Tibial nerve (tissue), 4 donors: ENCODE measurements at regions not wholly inside any gene's neighbourhood (a gene's known extent, or its start where the extent isn't known, plus 50 kb on each side); places are given as distances from the start of the nearest gene placed in this dataset.

Experiments used
- DNase-seq, 2 donors: peaks; one replicate each; pipeline ENCODE4 v3.0.0-alpha.2; 2019; ENCODE audit warnings: low spot score in 2 of 2
- H3K27ac ChIP-seq, 4 donors: fragments of 200-600 bp; sonication (generic) in 3 of 4; one replicate each; pipeline ENCODE4 v1.5.1; 2017 to 2019; ENCODE audit warnings: mild to moderate bottlenecking in 1 of 4
- H3K27me3 ChIP-seq, 2 donors: fragments of 200-600 bp; sonication (generic) in 1 of 2; one replicate each; pipeline versions ENCODE4 v1.5.1 to v1.6.0; 2017 to 2019
- H3K36me3 ChIP-seq, 3 donors: fragments of 200-600 bp; sonication (generic); one replicate each; pipeline ENCODE4 v1.5.1; 2018 to 2019
- H3K4me1 ChIP-seq, 4 donors: fragments of 200-600 bp; sonication (generic) in 3 of 4; one replicate each; pipeline ENCODE4 v1.5.1; 2017 to 2019
- H3K4me3 ChIP-seq, 4 donors: fragments of 200-600 bp; sonication (generic) in 3 of 4; one replicate each; pipeline ENCODE4 v1.5.1; 2017 to 2019; ENCODE audit warnings: mild to moderate bottlenecking in 1 of 4, moderate library complexity in 1 of 4
- H3K9me3 ChIP-seq, 4 donors: fragments of 200-600 bp; sonication (generic) in 3 of 4; one replicate each; pipeline ENCODE4 v1.5.1; 2017 to 2019
- EP300 ChIP-seq, 2 donors: sonication (generic); formaldehyde crosslinking; IDR thresholded peaks; one replicate each; pipeline ENCODE4 v1.6.1; 2017; ENCODE audit warnings: antibody characterized with exemption in 2 of 2, mild to moderate bottlenecking in 1 of 2
- POLR2A ChIP-seq, 2 donors: fragments of 450-650 bp; IDR thresholded peaks; one replicate each; pipeline ENCODE4 v1.6.1; 2017; ENCODE audit warnings: antibody characterized with exemption in 2 of 2, mild to moderate bottlenecking in 2 of 2, moderate library complexity in 2 of 2
- WGBS, 2 donors: methylation state at CpG; one replicate each; pipeline ENCODE4 v1.1.5; 2018; 5-methylcytosine and 5-hydroxymethylcytosine counted together
- TF ChIP-seq, protein P1 (sequence below), 5 experiments: fragments of 200-600 bp in 3 of 5; fragments of 450-650 bp in 2 of 5; sonication (generic) in 3 of 5; IDR thresholded peaks; one replicate each; pipeline ENCODE4 v1.5.1; 2016 to 2019; ENCODE audit warnings: antibody characterized with exemption in 5 of 5, mild to moderate bottlenecking in 3 of 5, moderate library complexity in 2 of 5

- H3K27ac ChIP-seq = no peak overlapping the region
- TF ChIP-seq, protein P1, sequence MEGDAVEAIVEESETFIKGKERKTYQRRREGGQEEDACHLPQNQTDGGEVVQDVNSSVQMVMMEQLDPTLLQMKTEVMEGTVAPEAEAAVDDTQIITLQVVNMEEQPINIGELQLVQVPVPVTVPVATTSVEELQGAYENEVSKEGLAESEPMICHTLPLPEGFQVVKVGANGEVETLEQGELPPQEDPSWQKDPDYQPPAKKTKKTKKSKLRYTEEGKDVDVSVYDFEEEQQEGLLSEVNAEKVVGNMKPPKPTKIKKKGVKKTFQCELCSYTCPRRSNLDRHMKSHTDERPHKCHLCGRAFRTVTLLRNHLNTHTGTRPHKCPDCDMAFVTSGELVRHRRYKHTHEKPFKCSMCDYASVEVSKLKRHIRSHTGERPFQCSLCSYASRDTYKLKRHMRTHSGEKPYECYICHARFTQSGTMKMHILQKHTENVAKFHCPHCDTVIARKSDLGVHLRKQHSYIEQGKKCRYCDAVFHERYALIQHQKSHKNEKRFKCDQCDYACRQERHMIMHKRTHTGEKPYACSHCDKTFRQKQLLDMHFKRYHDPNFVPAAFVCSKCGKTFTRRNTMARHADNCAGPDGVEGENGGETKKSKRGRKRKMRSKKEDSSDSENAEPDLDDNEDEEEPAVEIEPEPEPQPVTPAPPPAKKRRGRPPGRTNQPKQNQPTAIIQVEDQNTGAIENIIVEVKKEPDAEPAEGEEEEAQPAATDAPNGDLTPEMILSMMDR (IDR thresholded peaks at IDR 0.05) = no peak
- no peak for TF ChIP-seq EP300 (IDR thresholded peaks at IDR 0.05)
- no peak for TF ChIP-seq POLR2A (IDR thresholded peaks at IDR 0.05)
- peaks cover 0 to 8% of the 10 kb centered on the region in 2 donors for H3K27me3 ChIP-seq
- H3K4me1 ChIP-seq = peaks cover 0 to 37% (median 0%) of the 10 kb centered on the region in 4 donors
- no peak for DNase-seq
- WGBS, 2 donors = 95 to 96% methylated on average over 8 of the region's 8 CpGs
- H3K36me3 ChIP-seq = no peaks in the 10 kb centered on the region
- H3K9me3 ChIP-seq = no peaks in the 10 kb centered on the region
- no peak overlapping the region for H3K4me3 ChIP-seq
Observed at GRCh38 chr17:77798481-77798880, 160.0 kb upstream of the TNRC6C start.

DNA sequence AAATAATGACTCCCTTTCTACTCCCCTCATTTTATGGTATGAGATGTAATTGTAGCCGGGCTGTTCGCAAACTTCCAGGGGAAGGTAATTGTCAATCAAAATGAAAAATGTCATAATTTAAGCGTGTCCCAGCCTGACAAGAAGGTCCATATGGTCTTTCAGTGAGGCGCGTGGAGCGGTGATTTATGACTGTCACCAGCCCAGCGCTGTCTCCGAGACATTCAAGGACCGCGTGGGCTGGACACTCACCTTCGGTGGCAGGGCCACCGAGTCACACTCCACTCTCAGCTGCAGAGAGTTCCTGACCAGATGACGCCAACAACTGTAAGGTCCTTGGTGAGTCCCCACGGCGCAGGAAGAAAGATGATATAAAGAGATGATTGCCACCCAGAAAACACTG lies 157.7 kb upstream of the TNRC6C start:
- no peak for DNase-seq
- H3K36me3 ChIP-seq = no peaks in the 10 kb centered on the region
- WGBS, 2 donors = 85 to 88% methylated on average over 15 of the region's 15 CpGs
- peaks cover 0 to 26% (median 0%) of the 10 kb centered on the region in 4 donors for H3K4me1 ChIP-seq
- TF ChIP-seq POLR2A (IDR thresholded peaks at IDR 0.05) (no peak), EP300 (IDR thresholded peaks at IDR 0.05) (no peak)
- TF ChIP-seq, protein P1 (IDR thresholded peaks at IDR 0.05) = no peak
- no peak overlapping the region for H3K27ac ChIP-seq
- H3K9me3 ChIP-seq = no peaks in the 10 kb centered on the region
- H3K27me3 ChIP-seq = peaks cover 0 to 8% of the 10 kb centered on the region in 2 donors
- H3K4me3 ChIP-seq = no peak overlapping the region

- 81 to 85% methylated on average over 20 of the region's 20 CpGs for WGBS, 2 donors
- Histone ChIP-seq H3K4me3 (no peak overlapping the region), H3K4me1 (peaks cover 0 to 16% (median 0%) of the 10 kb centered on the region in 4 donors), H3K9me3 (no peaks in the 10 kb centered on the region), H3K27ac (no peak overlapping the region), H3K36me3 (no peaks in the 10 kb centered on the region), H3K27me3 (peaks cover 0 to 8% of the 10 kb centered on the region in 2 donors)
- DNase-seq = no peak
- TF ChIP-seq POLR2A (IDR thresholded peaks at IDR 0.05) (no peak), EP300 (IDR thresholded peaks at IDR 0.05) (no peak)
- TF ChIP-seq, protein P1 (IDR thresholded peaks at IDR 0.05) = no peak
Observed at GRCh38 chr17:77801545-77802332, 156.8 kb upstream of the TNRC6C start.

GRCh38 chr17:77802333-77802615 lies 156.2 kb upstream of the TNRC6C start:
- H3K27ac ChIP-seq = no peak overlapping the region
- H3K4me1 ChIP-seq = peaks cover 0 to 13% (median 0%) of the 10 kb centered on the region in 4 donors
- no peaks in the 10 kb centered on the region for H3K36me3 ChIP-seq
- no peak overlapping the region for H3K4me3 ChIP-seq
- DNase-seq = no peak
- no peak for TF ChIP-seq POLR2A (IDR thresholded peaks at IDR 0.05)
- TF ChIP-seq, protein P1 (IDR thresholded peaks at IDR 0.05) = no peak
- TF ChIP-seq EP300 (IDR thresholded peaks at IDR 0.05) = no peak
- 21 to 24% methylated on average over 9 of the region's 9 CpGs for WGBS, 2 donors
- H3K27me3 ChIP-seq = peaks cover 0 to 8% of the 10 kb centered on the region in 2 donors
- no peaks in the 10 kb centered on the region for H3K9me3 ChIP-seq

DNA sequence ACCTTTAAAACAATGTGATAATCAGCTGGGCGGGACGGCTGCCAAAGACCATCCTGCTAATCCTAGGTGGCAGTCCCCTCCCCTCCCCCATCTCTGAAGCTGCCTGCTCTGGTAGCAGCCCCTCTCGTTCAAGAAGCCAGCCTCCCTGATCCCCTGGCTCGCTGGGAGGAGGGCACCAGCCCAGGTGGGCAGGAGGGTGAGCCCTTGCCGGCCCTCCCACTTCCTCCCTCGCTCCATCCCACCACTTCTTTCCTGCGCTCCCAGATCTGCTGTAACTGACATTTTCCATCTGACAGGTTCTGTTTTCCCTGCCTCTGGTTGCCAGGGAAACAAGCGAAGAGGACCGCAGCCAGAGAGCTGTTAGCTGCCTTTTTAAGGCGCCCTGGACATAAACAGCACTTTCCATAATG lies 155.7 kb upstream of the TNRC6C start:
- no peak overlapping the region for H3K4me3 ChIP-seq
- no peak overlapping the region for H3K27ac ChIP-seq
- DNase-seq = no peak

More for the DNA sequence above, 155.7 kb upstream of the TNRC6C start:
- 7 to 9% methylated on average over 9 to 10 of the region's 10 CpGs for WGBS, 2 donors
- peaks cover 0 to 13% (median 0%) of the 10 kb centered on the region in 4 donors for H3K4me1 ChIP-seq
- no peaks in the 10 kb centered on the region for H3K9me3 ChIP-seq
- H3K36me3 ChIP-seq = no peaks in the 10 kb centered on the region
- TF ChIP-seq POLR2A (IDR thresholded peaks at IDR 0.05) = no peak
- TF ChIP-seq, protein P1 (IDR thresholded peaks at IDR 0.05) = no peak
- no peak for TF ChIP-seq EP300 (IDR thresholded peaks at IDR 0.05)
- H3K27me3 ChIP-seq = peaks cover 0 to 8% of the 10 kb centered on the region in 2 donors
